Activated T-cell treated with anti-CD3 and anti-CD28 coated beads, Interleukin-2, amount 50 U/mL, for 24 hours (primary cell): ENCODE measurements at regions not wholly inside any gene's neighbourhood (a gene's known extent, or its start where the extent isn't known, plus 50 kb on each side); places are given as distances from the start of the nearest gene placed in this dataset.

ENCODE experiments used
- DNase-seq: peaks from one replicate; pipeline ENCODE4 v3.0.0-alpha.2; 2020
- H3K27ac Mint-ChIP-seq: 2 replicates; pipeline ENCODE4 v1.8.0; 2020; ENCODE audit warnings: mild to moderate bottlenecking, mixed read lengths
- H3K27me3 Mint-ChIP-seq: 2 replicates; pipeline ENCODE4 v1.8.0; 2020; ENCODE audit warnings: mixed read lengths
- H3K36me3 Mint-ChIP-seq: 2 replicates; pipeline ENCODE4 v1.8.0; 2020; ENCODE audit warnings: low read depth, mixed read lengths
- H3K4me1 Mint-ChIP-seq: 2 replicates; pipeline ENCODE4 v1.8.0; 2020; ENCODE audit warnings: low read depth, mixed read lengths
- H3K4me3 Mint-ChIP-seq: 2 replicates; pipeline ENCODE4 v1.8.0; 2020; ENCODE audit warnings: mild to moderate bottlenecking, moderate library complexity, mixed read lengths
- H3K9me3 Mint-ChIP-seq: 2 replicates; pipeline ENCODE4 v1.8.0; 2020; ENCODE audit warnings: mixed read lengths

GRCh38 chr10:70991140-70992124 lies 103.1 kb upstream of the PCBD1 start:
- Mint-ChIP-seq H3K9me3 (no peaks in the 10 kb centered on the region), H3K36me3 (no peaks in the 10 kb centered on the region), H3K27me3 (no peaks in the 10 kb centered on the region), H3K27ac (no peak overlapping the region), H3K4me1 (no peaks in the 10 kb centered on the region), H3K4me3 (no peak overlapping the region)
- no peak for DNase-seq

DNA sequence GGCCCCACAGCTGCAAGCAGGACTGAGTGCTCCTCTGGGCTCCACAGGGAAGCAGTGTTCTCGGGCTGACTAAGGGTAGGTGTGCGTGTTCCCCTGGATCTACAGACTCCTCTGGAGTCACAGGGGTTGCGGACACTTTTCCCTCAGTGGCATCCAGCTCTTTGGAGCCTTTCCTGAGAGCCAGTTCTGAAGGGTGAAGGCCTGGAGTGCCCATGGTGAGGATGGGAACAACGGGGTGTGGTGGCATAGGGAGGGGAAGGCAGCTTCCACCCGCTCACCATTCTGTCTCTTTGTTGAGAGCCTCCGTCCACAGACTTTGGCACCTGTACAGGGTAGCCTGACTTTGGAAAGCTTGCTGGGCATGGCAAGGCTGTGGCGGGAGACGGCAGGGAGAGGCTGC lies 104.1 kb upstream of the PCBD1 start:
- DNase-seq: no peak
- H3K9me3 Mint-ChIP-seq: no peaks in the 10 kb centered on the region
- H3K4me1 Mint-ChIP-seq: no peaks in the 10 kb centered on the region
- H3K4me3 Mint-ChIP-seq: no peak overlapping the region
- H3K27me3 Mint-ChIP-seq: peaks cover 3% of the 10 kb centered on the region
- no peak overlapping the region for H3K27ac Mint-ChIP-seq
- no peaks in the 10 kb centered on the region for H3K36me3 Mint-ChIP-seq

DNA sequence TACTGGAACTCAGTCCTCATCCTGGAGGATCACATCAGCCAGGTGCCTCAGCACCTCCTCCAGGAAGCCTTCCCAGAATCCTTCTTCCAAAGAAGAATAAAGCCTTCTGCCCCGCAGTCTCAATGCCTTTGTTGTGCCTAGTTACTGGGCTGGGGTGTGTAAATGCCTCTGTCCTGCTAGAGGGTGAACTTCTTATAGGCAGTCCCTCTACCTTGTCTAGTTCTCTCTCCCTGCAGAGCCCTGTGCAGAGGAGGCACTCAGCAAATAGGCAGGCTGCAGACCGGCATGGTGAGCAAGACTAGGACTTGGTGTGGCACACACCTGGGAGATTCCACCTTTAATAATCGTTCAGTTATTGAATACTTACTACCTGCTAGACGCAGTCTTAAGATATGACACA lies 104.7 kb upstream of the PCBD1 start:
- Mint-ChIP-seq H3K4me3 (no peak overlapping the region), H3K27me3 (peaks cover 4% of the 10 kb centered on the region)

GRCh38 chr10:70996549-70996948 lies 108.2 kb upstream of the PCBD1 start:
- Mint-ChIP-seq H3K27ac (no peak overlapping the region), H3K36me3 (no peaks in the 10 kb centered on the region), H3K4me3 (no peak overlapping the region), H3K27me3 (peaks cover 7% of the 10 kb centered on the region), H3K9me3 (no peaks in the 10 kb centered on the region), H3K4me1 (no peaks in the 10 kb centered on the region)
- DNase-seq: no peak

More for the DNA sequence above, 104.7 kb upstream of the PCBD1 start:
- Mint-ChIP-seq H3K36me3 (no peaks in the 10 kb centered on the region), H3K27ac (no peak overlapping the region), H3K9me3 (no peaks in the 10 kb centered on the region), H3K4me1 (no peaks in the 10 kb centered on the region)
- no peak for DNase-seq

DNA sequence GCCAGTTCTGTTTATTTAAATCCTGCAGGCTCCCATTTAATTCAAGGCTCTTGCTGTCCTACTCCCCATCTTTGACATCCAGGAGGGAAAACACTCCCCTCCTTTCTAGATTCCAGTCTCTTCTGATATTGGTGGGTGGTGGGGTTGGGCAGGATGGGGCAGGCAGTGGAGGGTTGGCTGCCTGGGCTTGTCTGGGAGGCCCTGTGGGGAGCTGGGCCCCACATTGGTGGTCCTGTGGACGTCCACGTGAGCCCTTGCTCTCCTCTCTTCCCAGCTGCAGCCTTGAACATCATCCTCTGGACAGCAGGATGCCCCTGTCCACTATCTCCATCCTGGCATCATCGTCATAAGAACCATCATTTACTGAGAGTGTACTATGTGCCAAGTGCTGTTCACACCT lies 108.9 kb upstream of the PCBD1 start:
- H3K36me3 Mint-ChIP-seq: no peaks in the 10 kb centered on the region
- H3K9me3 Mint-ChIP-seq: no peaks in the 10 kb centered on the region
- H3K4me3 Mint-ChIP-seq: no peak overlapping the region
- peaks cover 7% of the 10 kb centered on the region for H3K27me3 Mint-ChIP-seq
- DNase-seq: no peak
- H3K4me1 Mint-ChIP-seq: no peaks in the 10 kb centered on the region
- no peak overlapping the region for H3K27ac Mint-ChIP-seq

- no peak for DNase-seq
- Mint-ChIP-seq H3K9me3 (no peaks in the 10 kb centered on the region), H3K4me1 (no peaks in the 10 kb centered on the region), H3K36me3 (no peaks in the 10 kb centered on the region), H3K27ac (no peak overlapping the region), H3K27me3 (peaks cover 7% of the 10 kb centered on the region), H3K4me3 (no peak overlapping the region)
Measured at GRCh38 chr10:70998086-70998485, 109.7 kb upstream of the PCBD1 start.

DNA sequence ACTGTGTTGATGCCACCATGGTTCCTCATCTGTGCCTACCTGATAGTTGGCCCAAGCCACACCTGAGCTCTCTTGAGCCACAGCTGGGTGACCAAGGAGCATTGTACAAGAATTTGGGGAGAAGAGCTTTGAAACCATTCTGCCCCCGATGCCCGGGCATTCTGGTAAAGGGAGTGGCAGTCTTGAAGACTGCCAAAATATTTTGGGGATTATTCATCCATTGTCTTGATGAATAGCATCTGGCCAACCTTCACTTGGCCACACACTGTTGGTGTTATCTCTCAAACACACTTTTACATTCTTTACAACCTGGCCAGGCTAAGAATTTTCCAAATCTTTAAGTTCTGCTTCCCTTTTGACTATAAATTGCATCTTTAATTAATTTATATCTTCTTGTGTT lies 113.1 kb upstream of the PCBD1 start:
- no peaks in the 10 kb centered on the region for H3K4me1 Mint-ChIP-seq
- no peak overlapping the region for H3K27ac Mint-ChIP-seq
- H3K9me3 Mint-ChIP-seq: no peaks in the 10 kb centered on the region
- no peak overlapping the region for H3K4me3 Mint-ChIP-seq
- peaks cover 7% of the 10 kb centered on the region for H3K27me3 Mint-ChIP-seq
- no peak for DNase-seq
- no peaks in the 10 kb centered on the region for H3K36me3 Mint-ChIP-seq

DNA sequence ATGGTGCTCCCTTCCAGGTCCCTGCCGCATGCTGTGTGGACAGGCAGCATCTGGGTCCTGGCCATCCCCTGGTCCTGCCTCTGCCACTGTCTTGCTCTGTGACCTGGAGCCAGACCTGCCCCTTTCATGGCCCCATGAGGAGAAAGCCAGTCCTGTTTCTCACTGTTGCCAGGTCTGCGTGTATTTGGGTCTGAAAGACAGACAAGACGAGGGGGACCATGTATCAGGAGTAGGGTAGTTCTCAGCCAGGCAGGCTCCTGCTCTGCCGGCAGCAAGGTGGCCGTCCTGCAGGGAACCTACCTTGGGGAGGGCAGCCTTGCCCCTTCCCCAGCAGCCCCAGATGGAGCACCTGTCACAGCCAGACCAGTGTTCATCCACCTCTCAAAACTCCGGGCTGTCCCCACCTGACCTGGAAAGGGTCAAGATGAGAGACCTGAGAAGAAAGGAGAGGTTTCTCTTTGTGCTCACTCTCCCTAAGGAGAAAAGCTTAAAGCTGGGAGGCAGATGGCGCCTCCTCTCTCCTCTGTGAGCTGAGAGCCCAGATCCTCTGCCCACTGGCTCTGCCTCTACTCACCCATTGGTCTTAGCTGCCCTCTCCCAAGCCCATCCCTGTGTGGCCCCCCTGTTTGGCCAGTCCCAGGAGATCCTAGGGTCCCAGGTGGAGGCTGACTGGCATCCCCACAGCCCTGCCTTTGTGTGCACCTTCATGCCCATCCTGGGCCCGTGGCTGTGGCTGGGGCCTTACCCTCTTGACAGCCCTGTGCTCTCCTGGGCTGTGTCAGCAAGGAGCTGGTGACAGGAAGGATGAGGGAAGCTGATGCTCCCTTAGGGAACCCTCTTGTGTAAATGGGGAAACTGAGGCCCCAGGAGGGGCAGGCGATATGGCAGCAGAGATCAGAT lies 116.1 kb upstream of the PCBD1 start:
- no peak overlapping the region for H3K4me3 Mint-ChIP-seq
- H3K9me3 Mint-ChIP-seq: no peaks in the 10 kb centered on the region
- no peak overlapping the region for H3K27ac Mint-ChIP-seq
- no peaks in the 10 kb centered on the region for H3K36me3 Mint-ChIP-seq
- peaks cover 3% of the 10 kb centered on the region for H3K27me3 Mint-ChIP-seq
- no peaks in the 10 kb centered on the region for H3K4me1 Mint-ChIP-seq
- DNase-seq: no peak

- H3K9me3 Mint-ChIP-seq: no peaks in the 10 kb centered on the region
- no peak overlapping the region for H3K4me3 Mint-ChIP-seq
- H3K36me3 Mint-ChIP-seq: no peaks in the 10 kb centered on the region
- H3K27me3 Mint-ChIP-seq: peaks cover 3% of the 10 kb centered on the region
- no peak overlapping the region for H3K27ac Mint-ChIP-seq
- H3K4me1 Mint-ChIP-seq: no peaks in the 10 kb centered on the region
- DNase-seq: no peak
Measured at GRCh38 chr10:71005337-71006305, 117.3 kb upstream of the PCBD1 start.

DNA sequence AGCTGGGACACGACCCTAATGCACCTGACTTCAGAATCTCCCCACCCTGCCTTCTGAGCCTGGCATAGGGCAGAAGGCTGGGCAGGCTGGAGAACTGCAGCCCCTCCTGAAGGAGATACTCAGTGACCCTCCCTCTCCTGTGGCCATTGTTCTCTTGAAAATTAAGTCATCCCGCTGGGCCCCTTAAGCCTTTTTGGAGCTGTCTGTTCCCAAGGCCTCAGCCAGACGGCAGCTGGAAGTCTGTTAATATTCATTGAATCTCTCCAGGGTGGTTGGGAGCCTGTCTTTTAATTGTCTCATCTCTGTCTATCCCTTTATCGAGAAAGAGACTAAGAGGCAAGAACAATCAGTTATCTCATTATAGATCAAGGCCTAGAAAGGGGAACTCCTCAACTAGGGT lies 118.1 kb upstream of the PCBD1 start:
- H3K9me3 Mint-ChIP-seq: no peaks in the 10 kb centered on the region
- H3K4me3 Mint-ChIP-seq: no peak overlapping the region
- DNase-seq: no peak

GRCh38 chr10:71007516-71007915 lies 119.2 kb upstream of the PCBD1 start:
- no peak overlapping the region for H3K27ac Mint-ChIP-seq
- H3K27me3 Mint-ChIP-seq: peaks cover 5% of the 10 kb centered on the region
- DNase-seq: no peak
- H3K4me3 Mint-ChIP-seq: no peak overlapping the region
- H3K4me1 Mint-ChIP-seq: no peaks in the 10 kb centered on the region
- H3K9me3 Mint-ChIP-seq: no peaks in the 10 kb centered on the region
- H3K36me3 Mint-ChIP-seq: no peaks in the 10 kb centered on the region

More for the DNA sequence above, 118.1 kb upstream of the PCBD1 start:
- Mint-ChIP-seq H3K4me1 (no peaks in the 10 kb centered on the region), H3K36me3 (no peaks in the 10 kb centered on the region), H3K27ac (no peak overlapping the region), H3K27me3 (no peaks in the 10 kb centered on the region)

DNA sequence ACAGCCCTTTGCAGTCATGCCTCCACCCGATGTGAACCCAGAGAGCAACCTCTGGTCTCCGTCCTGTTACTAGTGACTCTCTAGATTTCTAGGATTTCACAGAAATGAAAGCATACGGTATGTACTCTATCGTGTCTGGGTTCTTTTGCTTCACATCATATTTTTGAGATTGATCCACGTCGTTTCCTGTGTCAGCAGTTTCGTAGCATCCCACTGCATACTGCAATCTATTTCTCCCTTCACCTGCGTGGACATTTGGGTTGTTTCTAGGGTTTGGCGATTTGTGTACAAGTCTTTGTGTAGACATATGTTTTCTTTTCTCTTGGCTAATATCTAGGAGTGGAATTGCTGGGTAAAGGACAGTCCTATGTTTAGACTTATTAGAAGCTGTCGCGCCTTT lies 119.8 kb upstream of the PCBD1 start:
- no peaks in the 10 kb centered on the region for H3K9me3 Mint-ChIP-seq
- H3K27me3 Mint-ChIP-seq: peaks cover 5% of the 10 kb centered on the region
- H3K36me3 Mint-ChIP-seq: no peaks in the 10 kb centered on the region
- no peak overlapping the region for H3K27ac Mint-ChIP-seq
- H3K4me3 Mint-ChIP-seq: no peak overlapping the region
- no peaks in the 10 kb centered on the region for H3K4me1 Mint-ChIP-seq
- DNase-seq: no peak

DNA sequence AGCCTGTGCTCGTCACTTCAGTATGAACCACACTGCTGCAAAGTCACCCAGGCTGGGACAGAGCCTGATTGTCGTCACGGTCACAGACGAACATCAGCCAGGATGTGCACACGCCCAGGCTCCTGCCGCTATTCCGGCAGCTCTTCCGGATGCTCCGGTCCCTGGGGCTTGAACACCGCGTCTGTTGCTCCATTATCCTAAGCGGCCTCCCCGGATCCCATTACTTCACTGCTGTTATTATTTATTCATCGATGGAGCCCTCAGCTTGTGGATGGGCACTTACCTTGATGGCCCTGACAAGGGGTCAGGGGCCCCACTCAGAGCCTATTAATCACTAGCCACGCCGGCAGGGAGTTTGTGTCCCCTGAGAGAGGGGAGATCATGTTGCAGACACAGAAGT lies 120.8 kb upstream of the PCBD1 start:
- Mint-ChIP-seq H3K27ac (no peak overlapping the region), H3K4me1 (no peaks in the 10 kb centered on the region), H3K27me3 (peaks cover 5% of the 10 kb centered on the region), H3K4me3 (no peak overlapping the region), H3K9me3 (no peaks in the 10 kb centered on the region), H3K36me3 (no peaks in the 10 kb centered on the region)
- no peak for DNase-seq

DNA sequence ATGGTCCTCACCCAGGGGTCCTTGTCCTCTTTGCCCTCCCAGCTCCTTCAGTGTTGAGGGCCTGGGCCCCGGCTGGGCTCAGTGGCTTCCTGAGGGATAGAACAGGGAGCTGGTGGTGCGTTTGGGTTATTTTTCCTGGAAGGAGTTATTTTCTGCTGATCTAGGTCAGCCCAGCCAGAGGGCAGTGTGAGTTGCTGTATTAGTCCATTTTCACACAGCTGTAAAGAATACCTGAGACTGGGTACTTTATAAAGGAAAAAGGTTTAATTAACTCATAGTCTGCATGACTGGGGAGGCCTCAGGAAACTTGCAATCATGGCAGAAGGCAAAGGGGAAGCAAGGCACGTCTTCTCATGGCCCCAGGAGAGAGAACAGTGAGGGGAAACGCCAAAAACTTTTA lies 122.4 kb upstream of the PCBD1 start:
- H3K4me3 Mint-ChIP-seq: no peak overlapping the region
- DNase-seq: no peak
- no peak overlapping the region for H3K27ac Mint-ChIP-seq
- H3K4me1 Mint-ChIP-seq: peaks cover 5% of the 10 kb centered on the region
- no peaks in the 10 kb centered on the region for H3K36me3 Mint-ChIP-seq
- no peaks in the 10 kb centered on the region for H3K9me3 Mint-ChIP-seq
- H3K27me3 Mint-ChIP-seq: peaks cover 7% of the 10 kb centered on the region
